Liver (tissue), 8 donors: ENCODE measurements at regions not wholly inside any gene's neighbourhood (a gene's known extent, or its start where the extent isn't known, plus 50 kb on each side); places are given as distances from the start of the nearest gene placed in this dataset.

Experiments
- DNase-seq: peaks from one replicate; pipeline ENCODE4 v3.0.0-alpha.2; 2017; ENCODE audit warnings: low spot score
- H3K27ac ChIP-seq, 2 donors: one replicate each; pipeline ENCODE4 v1.7.0; 2013; ENCODE audit warnings: inconsistent platforms in 2 of 2, low read length in 2 of 2, control low read depth in 1 of 2, low read depth in 1 of 2, mild to moderate bottlenecking in 1 of 2
- H3K27me3 ChIP-seq, 4 donors: one replicate each; pipeline versions ENCODE4 v1.6.1 to v1.7.0; 2013; ENCODE audit warnings: low read length in 3 of 4, inconsistent platforms in 1 of 4, mild to moderate bottlenecking in 1 of 4, moderate library complexity in 1 of 4; ENCODE audit not compliant: control insufficient read depth in 4 of 4, insufficient read depth in 4 of 4
- H3K36me3 ChIP-seq, 4 donors: one replicate each; pipeline versions ENCODE4 v1.6.1 to v1.7.0; 2013; ENCODE audit warnings: low read length in 3 of 4, mild to moderate bottlenecking in 3 of 4, low read depth in 1 of 4, moderate library complexity in 1 of 4; ENCODE audit not compliant: control insufficient read depth in 4 of 4, insufficient read depth in 3 of 4
- H3K4me1 ChIP-seq, 4 donors: one replicate each; pipeline versions ENCODE4 v1.6.1 to v1.7.0; 2013; ENCODE audit warnings: low read length in 3 of 4, mild to moderate bottlenecking in 3 of 4, moderate library complexity in 1 of 4; ENCODE audit not compliant: control insufficient read depth in 4 of 4, insufficient read depth in 4 of 4
- H3K4me3 ChIP-seq, 3 donors: one replicate each; pipeline versions ENCODE4 v1.6.1 to v1.7.0; 2013; ENCODE audit warnings: low read length in 3 of 3, control low read depth in 1 of 3, low read depth in 1 of 3, mild to moderate bottlenecking in 1 of 3
- H3K9ac ChIP-seq, 2 donors: one replicate each; pipeline ENCODE4 v1.7.0; 2013; ENCODE audit warnings: low read length in 2 of 2, mild to moderate bottlenecking in 2 of 2, moderate library complexity in 2 of 2, control low read depth in 1 of 2, low read depth in 1 of 2
- H3K9me3 ChIP-seq, 4 donors: one replicate each; pipeline versions ENCODE4 v1.6.1 to v1.7.0; 2013; ENCODE audit warnings: low read length in 3 of 4; ENCODE audit not compliant: control insufficient read depth in 4 of 4
- ATF3 ChIP-seq: IDR thresholded peaks from 2 replicates; pipeline ENCODE4 v1.6.1; 2016; ENCODE audit warnings: antibody characterized with exemption
- CTCF ChIP-seq: fragments of 150-350 bp; IDR thresholded peaks from 2 replicates; pipeline ENCODE4 v1.5.1; 2017; ENCODE audit warnings: improper control_type of control experiment, low read depth, low read length; ENCODE audit not compliant: missing input control
- EGR1 ChIP-seq, 2 donors: IDR thresholded peaks; 2 replicates each; pipeline ENCODE4 v1.6.1; 2016 to 2018; ENCODE audit warnings: antibody characterized with exemption in 2 of 2, low read depth in 2 of 2
- FOXA1 ChIP-seq: IDR thresholded peaks from 2 replicates; pipeline ENCODE4 v1.6.1; 2016; ENCODE audit warnings: antibody characterized with exemption
- FOXA2 ChIP-seq: IDR thresholded peaks from 2 replicates; pipeline ENCODE4 v1.6.1; 2016; ENCODE audit warnings: antibody characterized with exemption
- GABPA ChIP-seq, 2 donors: IDR thresholded peaks in 1 of 2; conservative IDR thresholded peaks in 1 of 2; 2 replicates each; pipeline ENCODE4 v1.6.1; 2016; ENCODE audit warnings: antibody characterized with exemption in 2 of 2, mild to moderate bottlenecking in 1 of 2, moderate library complexity in 1 of 2
- HNF4A ChIP-seq, 2 donors: conservative IDR thresholded peaks; 2 replicates each; pipeline ENCODE4 v1.6.1; 2016; ENCODE audit warnings: antibody characterized with exemption in 2 of 2, mild to moderate bottlenecking in 2 of 2
- HNF4G ChIP-seq: IDR thresholded peaks from 2 replicates; pipeline ENCODE4 v1.6.1; 2016; ENCODE audit warnings: antibody characterized with exemption
- JUND ChIP-seq, 2 donors: IDR thresholded peaks; 2 replicates each; pipeline ENCODE4 v1.6.1; 2016; ENCODE audit warnings: antibody characterized with exemption in 2 of 2
- MAX ChIP-seq: IDR thresholded peaks from 2 replicates; pipeline ENCODE4 v1.6.1; 2016; ENCODE audit warnings: antibody characterized with exemption
- NR2F2 ChIP-seq: IDR thresholded peaks from 2 replicates; pipeline ENCODE4 v1.6.1; 2016; ENCODE audit warnings: antibody characterized with exemption
- RAD21 ChIP-seq, 2 donors: IDR thresholded peaks; 2 replicates each; pipeline ENCODE4 v1.6.1; 2016; ENCODE audit warnings: antibody characterized with exemption in 2 of 2, mild to moderate bottlenecking in 2 of 2
- REST ChIP-seq: IDR thresholded peaks from 2 replicates; pipeline ENCODE4 v1.6.1; 2016; ENCODE audit warnings: antibody characterized with exemption, mild to moderate bottlenecking
- RXRA ChIP-seq, 2 donors: IDR thresholded peaks; 2 replicates each; pipeline ENCODE4 v1.6.1; 2017 to 2018; ENCODE audit warnings: antibody characterized with exemption in 2 of 2, mild to moderate bottlenecking in 1 of 2
- SP1 ChIP-seq: IDR thresholded peaks from 2 replicates; pipeline ENCODE4 v1.6.1; 2018; ENCODE audit warnings: antibody characterized with exemption, mild to moderate bottlenecking
- TAF1 ChIP-seq: conservative IDR thresholded peaks from 2 replicates; pipeline ENCODE4 v1.6.1; 2016; ENCODE audit warnings: antibody characterized with exemption, mild to moderate bottlenecking
- YY1 ChIP-seq: IDR thresholded peaks from 2 replicates; pipeline ENCODE4 v1.6.1; 2016; ENCODE audit warnings: antibody characterized with exemption, mild to moderate bottlenecking
- ZBTB33 ChIP-seq: IDR thresholded peaks from 2 replicates; pipeline ENCODE4 v1.6.1; 2016; ENCODE audit warnings: antibody characterized with exemption
- WGBS: extraction: QIAGEN DNeasy Blood & Tissue Kit; methylation state at CpG from one replicate; pipeline ENCODE4 v1.1.7; 2013; 5-methylcytosine and 5-hydroxymethylcytosine counted together
- donor health status: healthy.
- donor health status: healthy.
- donor health status: healthy.
- donor health status: healthy.
- donor health status: healthy.

- TF ChIP-seq GABPA (IDR thresholded peaks at IDR 0.05 in 1 of 2, conservative IDR thresholded peaks at IDR 0.05 in 1 of 2) (no peak), YY1 (no peak), HNF4A (conservative IDR thresholded peaks at IDR 0.05) (no peak), FOXA2 (no peak), JUND (IDR thresholded peaks at IDR 0.05) (no peak), FOXA1 (no peak), REST (no peak), CTCF (no peak), TAF1 (no peak), EGR1 (IDR thresholded peaks at IDR 0.05; ENCODE audit: low read depth in 2 of 2) (no peak), RXRA (IDR thresholded peaks at IDR 0.05) (no peak), ZBTB33 (no peak), RAD21 (IDR thresholded peaks at IDR 0.05) (no peak), HNF4G (no peak), ATF3 (no peak), MAX (no peak), NR2F2 (no peak), SP1 (no peak)
- H3K4me3 ChIP-seq, result no peak overlapping the region
- 94% methylated on average over 4 of the region's 4 CpGs for WGBS
These were observed 72.4 kb downstream of the MAP1LC3B2 start for GRCh38 chr12:116631619-116632018.

More at GRCh38 chr12:116631619-116632018, 72.4 kb downstream of the MAP1LC3B2 start:
- H3K4me1 ChIP-seq, result peaks cover 5 to 22% (median 16%) of the 10 kb centered on the region in 4 donors
- no peaks in the 10 kb centered on the region for H3K27me3 ChIP-seq
- no peak for DNase-seq
- no peaks in the 10 kb centered on the region for H3K36me3 ChIP-seq
- H3K9me3 ChIP-seq, result no peaks in the 10 kb centered on the region
- H3K27ac ChIP-seq, result no peak overlapping the region
- no peak overlapping the region for H3K9ac ChIP-seq
